Mucosa of stomach (tissue), 1 donor: ENCODE measurements at regions not wholly inside any gene's neighbourhood (a gene's known extent, or its start where the extent isn't known, plus 50 kb on each side); places are given as distances from the start of the nearest gene placed in this dataset.
"Not testable (repeated sequence)": the region's sequence is repeated elsewhere in the genome, so short reads cannot be mapped to it uniquely, and the experiment has no call there.

ENCODE experiments used
- H3K27me3 ChIP-seq: one replicate; pipeline ENCODE4 v1.7.0; 2013; ENCODE audit warnings: mild to moderate bottlenecking, low read length; ENCODE audit not compliant: control insufficient read depth, insufficient read depth
- H3K36me3 ChIP-seq: one replicate; pipeline ENCODE4 v1.7.0; 2013; ENCODE audit warnings: low read length; ENCODE audit not compliant: control insufficient read depth, insufficient read depth
- H3K4me1 ChIP-seq: one replicate; pipeline ENCODE4 v1.7.0; 2013; ENCODE audit warnings: mild to moderate bottlenecking, low read length; ENCODE audit not compliant: control insufficient read depth, insufficient read depth
- H3K4me3 ChIP-seq: one replicate; pipeline ENCODE4 v1.7.0; 2013; ENCODE audit warnings: low read length
- H3K9ac ChIP-seq: one replicate; pipeline ENCODE4 v1.7.0; 2013; ENCODE audit warnings: mild to moderate bottlenecking, low read length, moderate library complexity
- H3K9me3 ChIP-seq: one replicate; pipeline ENCODE4 v1.7.0; 2013; ENCODE audit warnings: mild to moderate bottlenecking, low read length, moderate library complexity; ENCODE audit not compliant: control insufficient read depth
- donor health status: Pancreatic carcinoma.

DNA sequence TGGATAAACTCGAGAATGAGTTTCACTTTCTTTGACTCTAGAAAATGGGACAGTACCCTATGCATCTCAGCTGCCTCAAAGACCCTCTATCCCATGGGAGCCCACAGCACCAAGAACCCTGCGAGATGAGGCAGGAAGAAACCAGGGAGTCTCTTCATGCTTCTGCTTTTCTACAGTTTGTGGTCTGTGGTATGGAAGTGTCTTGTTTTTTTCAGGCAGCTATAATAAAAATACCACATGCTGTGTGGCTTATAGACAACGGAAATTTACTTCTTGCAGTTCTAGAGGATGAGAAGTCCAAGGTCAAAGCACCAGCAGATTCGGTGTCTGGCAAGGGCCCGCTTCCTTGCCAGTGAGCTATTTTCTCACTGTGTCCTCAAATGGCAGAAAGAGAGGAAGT lies 257.9 kb downstream of the SUCLG1 start:
- Histone ChIP-seq H3K9me3 (no peaks in the 10 kb centered on the region), H3K4me1 (no peaks in the 10 kb centered on the region), H3K9ac (no peak overlapping the region), H3K4me3 (no peak overlapping the region), H3K27me3 (no peaks in the 10 kb centered on the region), H3K36me3 (no peaks in the 10 kb centered on the region)

DNA sequence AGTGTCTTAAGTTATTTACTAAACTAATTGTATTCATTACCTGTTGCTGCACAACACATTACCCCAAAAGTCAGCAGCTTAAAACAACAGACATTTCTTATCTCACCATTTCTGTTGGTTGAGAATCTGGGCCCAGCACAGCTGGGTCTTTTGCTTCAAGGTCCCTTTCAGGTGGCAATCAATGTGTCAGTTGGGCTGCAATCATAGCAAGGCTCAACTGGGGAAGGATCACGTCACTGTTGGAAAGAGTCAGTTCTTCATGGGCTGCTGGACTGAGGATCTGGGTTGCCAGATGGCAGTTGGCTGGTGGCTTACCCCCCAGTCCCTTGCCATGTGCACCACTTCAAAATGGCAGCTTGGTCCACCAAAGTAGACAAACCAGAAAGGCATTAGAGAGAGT lies 261.2 kb downstream of the SUCLG1 start:
- no peaks in the 10 kb centered on the region for H3K4me1 ChIP-seq
- H3K9me3 ChIP-seq: no peaks in the 10 kb centered on the region
- H3K36me3 ChIP-seq: no peaks in the 10 kb centered on the region
- no peak overlapping the region for H3K9ac ChIP-seq
- H3K4me3 ChIP-seq: no peak overlapping the region
- H3K27me3 ChIP-seq: no peaks in the 10 kb centered on the region

DNA sequence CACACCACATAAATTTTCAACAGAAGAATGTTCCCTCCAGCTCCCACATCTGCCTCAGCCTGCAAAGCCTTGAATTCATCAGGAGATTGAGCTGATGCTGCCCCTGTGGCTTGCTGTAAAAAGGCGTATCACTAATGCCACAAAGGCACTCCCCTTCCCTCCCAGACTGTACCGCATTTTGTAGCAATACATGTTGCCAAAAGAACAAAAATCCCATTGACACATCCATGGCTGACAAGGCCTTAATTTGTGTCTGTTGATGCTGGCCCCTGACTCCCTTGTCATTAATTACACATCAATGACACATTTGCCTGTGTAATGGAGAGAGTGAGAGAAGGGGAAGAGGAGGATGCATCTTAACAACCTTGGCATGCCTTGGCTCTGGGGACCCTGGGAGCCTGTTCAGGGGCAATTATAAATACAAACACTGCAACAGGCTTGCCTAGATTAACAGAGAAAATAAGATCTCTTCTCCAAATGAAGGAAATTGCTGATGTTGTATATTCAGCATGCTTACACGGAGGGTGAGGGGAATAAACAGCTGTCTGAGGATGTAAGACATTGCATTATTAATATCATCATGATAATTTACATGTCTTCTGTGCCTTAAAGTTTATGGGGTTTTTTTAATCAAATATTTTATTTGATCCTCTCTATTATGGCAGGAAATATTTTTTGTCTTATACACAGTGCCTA lies 264.0 kb downstream of the SUCLG1 start:
- H3K9me3 ChIP-seq: no peaks in the 10 kb centered on the region
- H3K9ac ChIP-seq: no peak overlapping the region
- H3K4me3 ChIP-seq: no peak overlapping the region
- H3K36me3 ChIP-seq: no peaks in the 10 kb centered on the region
- no peaks in the 10 kb centered on the region for H3K4me1 ChIP-seq
- no peaks in the 10 kb centered on the region for H3K27me3 ChIP-seq

DNA sequence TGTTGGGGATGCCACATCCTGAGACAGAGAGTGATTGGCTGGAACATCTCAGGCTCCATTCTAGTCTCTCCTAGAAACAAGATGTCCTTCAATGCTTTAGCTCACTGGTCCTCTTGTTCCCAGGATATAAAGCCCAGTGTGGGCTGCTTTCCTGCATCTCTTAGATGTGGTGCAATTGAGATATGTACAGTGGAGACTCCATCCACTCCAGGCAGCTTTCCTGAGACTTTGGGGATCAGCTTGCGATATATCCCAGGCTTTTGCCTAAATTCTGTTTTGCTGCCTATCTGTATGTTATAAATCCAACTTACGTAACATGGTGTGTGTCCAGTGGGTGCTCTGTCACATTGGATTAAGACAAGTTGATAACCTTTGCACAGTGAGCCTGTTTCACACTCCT lies 264.9 kb downstream of the SUCLG1 start:
- Histone ChIP-seq H3K27me3 (no peaks in the 10 kb centered on the region), H3K4me1 (no peaks in the 10 kb centered on the region), H3K9me3 (no peaks in the 10 kb centered on the region), H3K9ac (no peak overlapping the region), H3K4me3 (no peak overlapping the region), H3K36me3 (no peaks in the 10 kb centered on the region)

DNA sequence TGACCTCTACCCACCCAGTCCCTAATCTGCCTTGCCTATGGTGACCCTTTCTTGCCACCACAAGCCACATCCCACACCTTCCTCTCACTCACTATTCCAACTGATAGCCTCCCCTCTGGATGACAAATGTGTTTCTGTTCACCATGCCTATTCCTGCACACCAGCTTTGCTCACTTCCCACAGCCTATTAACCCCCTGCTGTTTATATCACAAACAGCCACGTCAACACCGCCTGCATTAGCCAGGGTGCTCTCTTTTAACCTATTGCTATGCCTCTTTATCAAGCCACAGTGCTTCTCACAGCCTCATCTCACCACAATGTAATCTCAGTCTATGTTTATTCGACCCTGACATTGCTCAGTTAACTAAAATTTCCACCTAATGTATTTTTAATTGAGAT lies 271.8 kb downstream of the SUCLG1 start:
- no peaks in the 10 kb centered on the region for H3K27me3 ChIP-seq
- H3K4me3 ChIP-seq: no peak overlapping the region
- no peaks in the 10 kb centered on the region for H3K9me3 ChIP-seq
- H3K9ac ChIP-seq: no peak overlapping the region
- no peaks in the 10 kb centered on the region for H3K4me1 ChIP-seq
- no peaks in the 10 kb centered on the region for H3K36me3 ChIP-seq

DNA sequence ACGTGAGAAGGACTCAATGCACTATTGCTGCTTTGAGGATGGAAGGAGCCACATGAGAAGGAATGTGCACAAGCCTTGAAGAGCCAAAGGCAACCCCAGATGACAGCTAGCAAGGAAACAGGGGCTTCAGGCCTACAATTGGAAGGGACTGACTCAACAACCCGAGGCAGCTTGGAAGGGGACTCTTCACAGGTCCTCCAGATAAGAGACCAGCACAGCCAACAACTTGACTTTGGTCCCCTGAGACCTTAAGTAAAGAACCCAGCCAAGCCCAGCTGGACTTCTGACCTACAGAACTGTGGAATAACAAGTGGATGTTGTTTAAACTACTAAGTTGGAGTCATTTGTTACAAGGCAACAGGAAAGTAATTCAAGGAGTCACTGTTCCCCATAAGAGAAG lies 277.2 kb downstream of the SUCLG1 start:
- Histone ChIP-seq H3K36me3 (no peaks in the 10 kb centered on the region), H3K9ac (no peak overlapping the region), H3K4me1 (no peaks in the 10 kb centered on the region), H3K4me3 (no peak overlapping the region), H3K27me3 (no peaks in the 10 kb centered on the region), H3K9me3 (no peaks in the 10 kb centered on the region)

DNA sequence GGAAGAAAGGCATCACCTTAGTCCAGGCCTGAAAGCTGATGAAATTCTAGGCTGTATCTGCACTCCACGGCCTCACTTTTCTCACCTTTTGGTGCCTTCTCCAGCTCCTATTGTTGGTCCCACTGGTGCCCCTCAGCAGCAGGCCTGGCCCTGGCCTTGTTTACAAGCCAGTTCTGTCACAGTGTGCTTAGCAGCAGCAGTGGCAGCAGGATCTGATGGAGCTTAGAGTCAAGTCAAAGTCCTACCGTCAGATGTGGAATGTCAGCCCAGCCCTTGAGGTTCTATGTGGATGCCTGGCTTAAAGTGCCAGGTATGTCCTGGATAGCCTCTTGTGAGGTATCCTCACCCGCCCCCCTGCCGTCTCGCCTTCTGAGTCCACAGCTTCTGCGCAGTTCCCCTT lies 281.3 kb downstream of the SUCLG1 start:
- Histone ChIP-seq H3K9ac (no peak overlapping the region), H3K27me3 (no peaks in the 10 kb centered on the region), H3K4me3 (no peak overlapping the region), H3K36me3 (no peaks in the 10 kb centered on the region), H3K4me1 (no peaks in the 10 kb centered on the region), H3K9me3 (no peaks in the 10 kb centered on the region)

DNA sequence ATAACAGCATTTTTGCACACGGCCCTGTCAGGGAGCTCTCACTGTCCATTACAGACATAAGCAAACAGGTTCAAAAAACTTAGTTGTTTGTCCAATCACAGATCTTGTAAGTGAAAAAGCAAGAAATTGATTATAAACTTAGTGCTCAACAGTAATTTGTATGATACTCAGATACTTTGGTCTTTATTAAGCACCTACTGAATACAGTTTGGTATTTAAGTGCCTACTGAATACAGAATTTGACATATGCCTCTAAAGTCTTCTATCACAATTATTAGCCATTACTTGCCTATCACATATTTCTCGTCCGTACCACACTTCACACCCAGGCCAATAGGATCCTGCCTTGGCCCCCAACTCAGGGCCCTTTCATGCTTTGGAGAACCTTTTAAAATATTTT lies 283.1 kb downstream of the SUCLG1 start:
- Histone ChIP-seq H3K9ac (no peak overlapping the region), H3K4me3 (no peak overlapping the region)

DNA sequence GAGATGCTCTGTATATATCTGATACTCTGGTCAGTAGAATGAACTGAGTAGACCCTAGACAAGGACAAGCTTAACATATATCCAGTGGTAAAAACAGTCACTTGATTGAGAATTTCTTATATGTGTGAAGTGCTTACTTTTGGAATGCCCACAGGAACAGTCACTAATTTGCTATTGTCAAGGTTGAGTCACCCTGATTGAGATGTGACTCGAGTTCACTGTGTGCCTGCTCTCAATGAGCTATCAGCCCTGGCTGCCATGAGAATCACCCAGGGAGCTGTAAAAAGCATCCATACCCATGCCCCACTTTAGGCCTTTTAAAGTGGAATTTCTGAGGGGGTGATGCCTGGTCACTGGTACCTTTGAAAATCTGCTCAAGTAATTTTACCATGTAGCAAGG lies 283.7 kb downstream of the SUCLG1 start:
- Histone ChIP-seq H3K27me3 (no peaks in the 10 kb centered on the region), H3K36me3 (no peaks in the 10 kb centered on the region), H3K4me3 (no peak overlapping the region), H3K4me1 (no peaks in the 10 kb centered on the region), H3K9ac (no peak overlapping the region), H3K9me3 (no peaks in the 10 kb centered on the region)

More for the DNA sequence above, 283.1 kb downstream of the SUCLG1 start:
- no peaks in the 10 kb centered on the region for H3K36me3 ChIP-seq
- H3K27me3 ChIP-seq: no peaks in the 10 kb centered on the region
- H3K9me3 ChIP-seq: no peaks in the 10 kb centered on the region
- no peaks in the 10 kb centered on the region for H3K4me1 ChIP-seq

DNA sequence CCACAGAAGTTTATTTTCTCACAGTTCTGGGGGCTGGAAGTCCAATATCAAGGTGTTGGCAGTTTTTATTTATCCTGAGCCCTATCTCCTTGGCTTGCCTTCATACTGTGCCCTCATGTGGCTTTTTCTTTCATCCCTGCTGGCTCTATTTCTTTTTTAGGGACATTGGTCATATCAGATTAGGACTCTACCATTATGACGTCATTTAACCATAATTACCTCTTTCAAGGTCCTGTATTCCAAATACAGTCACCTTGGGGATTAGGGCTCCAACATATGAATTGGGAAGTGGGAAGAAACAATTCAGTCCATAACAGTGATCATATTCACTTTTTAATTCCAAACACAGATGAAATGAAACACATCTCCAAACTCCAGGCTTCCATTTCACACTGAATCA lies 286.0 kb downstream of the SUCLG1 start:
- Histone ChIP-seq H3K9me3 (no peaks in the 10 kb centered on the region), H3K9ac (no peak overlapping the region), H3K4me3 (no peak overlapping the region), H3K27me3 (no peaks in the 10 kb centered on the region), H3K36me3 (no peaks in the 10 kb centered on the region), H3K4me1 (no peaks in the 10 kb centered on the region)

DNA sequence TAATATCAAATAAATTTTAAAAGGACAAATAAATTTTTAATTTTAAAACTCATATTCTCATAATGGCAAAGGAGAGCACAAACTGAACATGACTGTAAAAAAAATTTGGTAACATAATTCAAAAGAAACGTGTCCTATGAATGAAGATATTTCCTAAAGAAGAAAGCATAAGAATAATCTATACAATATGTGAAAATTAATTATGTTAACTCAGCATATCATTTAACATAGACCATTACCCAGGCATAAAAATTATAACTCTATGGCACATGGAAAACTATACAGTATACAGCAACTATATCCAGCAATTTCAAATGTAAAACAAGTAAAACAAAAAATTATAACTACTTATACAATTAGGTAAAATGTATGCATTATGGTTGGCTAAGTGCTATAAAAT lies 288.1 kb downstream of the SUCLG1 start:
- H3K9ac ChIP-seq: no peak overlapping the region
- no peaks in the 10 kb centered on the region for H3K4me1 ChIP-seq
- no peaks in the 10 kb centered on the region for H3K27me3 ChIP-seq
- H3K36me3 ChIP-seq: no peaks in the 10 kb centered on the region
- no peaks in the 10 kb centered on the region for H3K9me3 ChIP-seq
- H3K4me3 ChIP-seq: no peak overlapping the region

DNA sequence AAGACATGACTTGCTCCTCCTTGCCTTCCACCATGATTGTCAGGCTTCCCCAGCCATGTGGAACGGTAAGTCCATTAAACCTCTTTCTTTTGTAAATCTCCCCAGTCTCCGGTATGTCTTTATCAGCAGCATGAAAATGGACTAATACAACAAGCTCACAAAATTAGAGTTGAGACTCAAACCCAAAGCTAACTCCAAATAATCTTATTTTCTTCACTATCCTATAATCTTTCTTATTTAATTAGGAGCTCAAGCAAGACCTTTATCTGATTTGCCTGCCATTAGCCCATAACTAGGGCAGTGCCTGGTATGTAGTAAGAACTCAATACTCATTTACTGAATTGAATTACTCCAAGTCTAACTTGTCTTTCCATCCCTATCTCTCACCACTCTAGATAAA lies 289.2 kb downstream of the SUCLG1 start:
- Histone ChIP-seq H3K4me3 (no peak overlapping the region), H3K9me3 (no peaks in the 10 kb centered on the region), H3K4me1 (no peaks in the 10 kb centered on the region), H3K9ac (no peak overlapping the region), H3K27me3 (no peaks in the 10 kb centered on the region), H3K36me3 (no peaks in the 10 kb centered on the region)

DNA sequence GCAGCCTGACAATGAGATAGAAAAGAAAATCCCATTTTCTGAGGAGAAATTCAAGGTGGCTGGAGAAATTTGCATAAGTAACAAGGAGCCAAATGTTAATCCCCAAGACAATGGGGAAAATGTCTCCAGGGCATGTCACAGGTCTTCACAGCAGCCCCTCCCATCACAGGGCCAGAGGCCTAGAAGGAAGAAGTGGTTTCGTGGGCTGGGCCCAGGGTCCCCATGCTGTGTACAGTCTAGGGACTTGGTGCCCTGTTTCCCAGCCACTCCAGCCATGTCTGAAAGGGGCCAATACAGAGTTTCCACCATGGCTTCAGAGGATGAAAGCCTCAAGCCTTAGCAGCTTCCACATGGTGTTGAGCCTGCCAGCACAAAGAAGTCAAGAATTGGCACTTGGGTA lies 290.5 kb downstream of the SUCLG1 start:
- H3K27me3 ChIP-seq, H3K4me1 ChIP-seq, H3K9ac ChIP-seq, H3K9me3 ChIP-seq, H3K4me3 ChIP-seq, H3K36me3 ChIP-seq: not testable (repeated sequence)
